ENCODE measurements at regions not wholly inside any gene's neighbourhood (a gene's known extent, or its start where the extent isn't known, plus 50 kb on each side); places are given as distances from the start of the nearest gene placed in this dataset.
"Not testable (repeated sequence)": the region's sequence is repeated elsewhere in the genome, so short reads cannot be mapped to it uniquely, and the experiment has no call there.

DNA sequence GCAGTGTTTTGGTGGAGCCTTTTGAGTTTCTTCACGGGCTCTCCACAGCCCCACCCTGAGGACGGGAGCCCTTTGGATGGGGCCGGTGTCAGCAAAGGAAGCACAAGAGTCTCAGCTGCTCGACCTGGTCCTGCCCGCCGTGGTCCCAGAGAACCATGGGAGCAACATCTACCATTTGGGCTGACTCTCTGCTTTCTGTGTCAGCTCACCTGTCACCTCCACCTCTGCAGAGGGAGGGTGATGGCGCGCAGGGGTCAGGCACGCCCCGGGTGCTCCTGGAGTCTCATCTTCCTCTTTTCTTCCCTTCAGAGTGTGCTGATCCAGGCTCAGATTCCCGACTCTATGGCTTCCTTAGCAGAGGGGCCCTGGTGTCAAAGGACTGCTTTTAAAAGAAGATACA, 171.7 kb downstream of the LAT start:
- Histone ChIP-seq H3K9me2 (ENCODE audit: insufficient read depth, low read length) (no peaks in the 10 kb centered on the region), H2AFZ (ENCODE audit: low read depth, low read length) (no peak overlapping the region), H3K9ac (ENCODE audit: low read length) (no peak overlapping the region), H3F3A (ENCODE audit: insufficient read depth, low read length, poor library complexity, severe bottlenecking) (no peaks in the 10 kb centered on the region), H4K20me1 (ENCODE audit: insufficient read depth) (no peaks in the 10 kb centered on the region), H3K36me3 (ENCODE audit: insufficient read depth, low read length) (no peaks in the 10 kb centered on the region), H3K79me2 (replicated peaks; ENCODE audit: insufficient read depth, low read length) (no peaks in the 10 kb centered on the region), H3K27ac (ENCODE audit: low read length) (no peak overlapping the region), H3K9me3 (ENCODE audit: low read length) (no peaks in the 10 kb centered on the region), H3K4me3 (ENCODE audit: low read length) (no peak overlapping the region), H3K4me2 (ENCODE audit: low read length) (no peak overlapping the region), H3K27me3 (ENCODE audit: insufficient read depth, low read depth, low read length) (no peaks in the 10 kb centered on the region)
- TF ChIP-seq POLR2AphosphoS5 (IDR thresholded peaks at IDR 0.05): no peak

DNA sequence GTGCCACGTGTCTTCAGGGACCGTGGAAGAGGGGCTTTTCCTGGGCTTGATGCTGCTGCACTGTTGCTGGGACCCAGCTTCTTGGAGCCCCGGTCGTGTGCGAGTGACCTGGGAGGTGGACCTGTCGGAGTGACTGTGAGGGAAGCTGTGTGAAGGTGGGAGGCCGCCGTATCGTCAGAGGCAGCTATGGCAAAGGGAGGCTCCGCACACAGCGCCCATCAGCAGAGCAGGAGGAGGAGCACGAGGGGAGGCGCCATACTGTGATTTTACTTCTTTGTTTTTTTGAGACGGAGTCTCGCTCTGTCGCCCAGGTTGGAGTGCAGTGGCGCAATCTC, 171.0 kb downstream of the LAT start:
- not testable (repeated sequence) for H3K9me2 ChIP-seq (ENCODE audit: insufficient read depth, low read length); H3K36me3 ChIP-seq (ENCODE audit: insufficient read depth, low read length); H3K9ac ChIP-seq (ENCODE audit: low read length); H3K9me3 ChIP-seq (ENCODE audit: low read length); H3K4me3 ChIP-seq (ENCODE audit: low read length); H3K27me3 ChIP-seq (ENCODE audit: insufficient read depth, low read depth, low read length); H3K79me2 ChIP-seq (replicated peaks; ENCODE audit: insufficient read depth, low read length); H3F3A ChIP-seq (ENCODE audit: insufficient read depth, low read length, poor library complexity, severe bottlenecking); H3K4me2 ChIP-seq (ENCODE audit: low read length); H3K27ac ChIP-seq (ENCODE audit: low read length); H4K20me1 ChIP-seq (ENCODE audit: insufficient read depth); H2AFZ ChIP-seq (ENCODE audit: low read depth, low read length)

DNA sequence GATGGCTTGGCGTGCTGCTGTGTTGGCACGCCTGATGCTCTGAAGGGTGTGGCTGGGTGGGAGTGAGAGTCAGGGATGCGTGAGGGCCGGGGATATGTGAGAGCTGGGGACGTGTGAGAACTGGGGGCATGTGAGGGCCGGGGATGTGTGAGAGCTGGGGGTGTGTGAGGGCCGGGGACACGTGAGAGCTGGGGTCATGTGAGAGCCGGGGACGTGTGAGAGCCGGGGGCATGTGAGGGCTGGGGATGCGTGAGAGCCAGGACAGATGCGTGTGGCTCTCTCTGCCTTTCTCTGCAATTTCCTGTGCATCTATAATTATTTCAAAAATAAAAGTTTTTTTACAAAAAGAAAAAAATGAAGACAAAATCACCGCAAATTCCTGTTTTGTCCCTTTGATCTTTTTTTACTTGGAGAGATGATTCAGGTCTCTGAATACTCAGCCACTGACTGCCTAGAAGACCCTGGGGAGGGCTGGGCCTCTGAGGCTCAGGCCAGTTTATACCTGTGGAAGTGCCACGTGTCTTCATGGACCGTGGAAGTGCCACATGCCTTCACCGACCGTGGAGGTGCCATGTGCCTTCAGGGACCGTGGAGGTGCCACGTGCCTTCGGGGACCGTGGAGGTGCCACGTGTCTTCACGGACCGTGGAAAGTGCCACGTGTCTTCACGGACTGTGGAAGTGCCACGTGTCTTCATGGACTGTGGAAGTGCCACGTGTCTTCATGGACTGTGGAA, 170.4 kb downstream of the LAT start:
- not testable (repeated sequence) for H3K9me2 ChIP-seq (ENCODE audit: insufficient read depth, low read length)

DNA sequence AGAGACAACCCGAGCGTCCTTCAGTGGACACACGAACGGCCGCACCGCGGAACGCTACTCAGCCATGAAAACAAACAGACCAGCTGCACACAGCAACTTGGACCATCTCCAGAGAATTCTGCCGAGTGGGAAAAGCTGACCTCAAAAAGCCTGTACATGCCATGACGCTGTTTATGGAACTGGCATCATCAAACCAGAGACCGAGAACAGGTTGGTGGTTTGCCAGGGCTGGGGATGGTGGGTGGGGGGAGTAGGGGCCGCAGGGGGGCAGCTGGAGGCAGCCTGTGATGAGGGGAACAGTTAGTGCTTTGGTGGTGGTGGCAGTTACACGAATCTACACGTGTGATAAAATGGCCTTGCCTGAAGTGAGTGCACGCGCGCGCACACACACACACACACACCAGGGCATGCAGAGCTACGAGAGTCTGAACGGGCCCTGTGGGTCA, 169.8 kb downstream of the LAT start:
- no peaks in the 10 kb centered on the region for H3K27me3 ChIP-seq (ENCODE audit: insufficient read depth, low read depth, low read length)
- H3K4me2 ChIP-seq (ENCODE audit: low read length): no peak overlapping the region
- H3K9me3 ChIP-seq (ENCODE audit: low read length): no peaks in the 10 kb centered on the region
- no peaks in the 10 kb centered on the region for H3F3A ChIP-seq (ENCODE audit: insufficient read depth, low read length, poor library complexity, severe bottlenecking)
- TF ChIP-seq EZH2 (IDR thresholded peaks at IDR 0.05; ENCODE audit: borderline replicate concordance, insufficient read depth, low read length, poor library complexity, severe bottlenecking) (no peak), RAD21 (conservative IDR thresholded peaks at IDR 0.05) (no peak), SMC3 (conservative IDR thresholded peaks at IDR 0.05; ENCODE audit: poor library complexity) (no peak), TAF1 (IDR thresholded peaks at IDR 0.05; ENCODE audit: low read depth) (no peak), EP300 (conservative IDR thresholded peaks at IDR 0.05; ENCODE audit: poor library complexity, severe bottlenecking) (no peak), POLR2AphosphoS5 (IDR thresholded peaks at IDR 0.05) (no peak), MXI1 (conservative IDR thresholded peaks at IDR 0.05; ENCODE audit: poor library complexity, severe bottlenecking) (no peak)
- TF ChIP-seq, protein P1, sequence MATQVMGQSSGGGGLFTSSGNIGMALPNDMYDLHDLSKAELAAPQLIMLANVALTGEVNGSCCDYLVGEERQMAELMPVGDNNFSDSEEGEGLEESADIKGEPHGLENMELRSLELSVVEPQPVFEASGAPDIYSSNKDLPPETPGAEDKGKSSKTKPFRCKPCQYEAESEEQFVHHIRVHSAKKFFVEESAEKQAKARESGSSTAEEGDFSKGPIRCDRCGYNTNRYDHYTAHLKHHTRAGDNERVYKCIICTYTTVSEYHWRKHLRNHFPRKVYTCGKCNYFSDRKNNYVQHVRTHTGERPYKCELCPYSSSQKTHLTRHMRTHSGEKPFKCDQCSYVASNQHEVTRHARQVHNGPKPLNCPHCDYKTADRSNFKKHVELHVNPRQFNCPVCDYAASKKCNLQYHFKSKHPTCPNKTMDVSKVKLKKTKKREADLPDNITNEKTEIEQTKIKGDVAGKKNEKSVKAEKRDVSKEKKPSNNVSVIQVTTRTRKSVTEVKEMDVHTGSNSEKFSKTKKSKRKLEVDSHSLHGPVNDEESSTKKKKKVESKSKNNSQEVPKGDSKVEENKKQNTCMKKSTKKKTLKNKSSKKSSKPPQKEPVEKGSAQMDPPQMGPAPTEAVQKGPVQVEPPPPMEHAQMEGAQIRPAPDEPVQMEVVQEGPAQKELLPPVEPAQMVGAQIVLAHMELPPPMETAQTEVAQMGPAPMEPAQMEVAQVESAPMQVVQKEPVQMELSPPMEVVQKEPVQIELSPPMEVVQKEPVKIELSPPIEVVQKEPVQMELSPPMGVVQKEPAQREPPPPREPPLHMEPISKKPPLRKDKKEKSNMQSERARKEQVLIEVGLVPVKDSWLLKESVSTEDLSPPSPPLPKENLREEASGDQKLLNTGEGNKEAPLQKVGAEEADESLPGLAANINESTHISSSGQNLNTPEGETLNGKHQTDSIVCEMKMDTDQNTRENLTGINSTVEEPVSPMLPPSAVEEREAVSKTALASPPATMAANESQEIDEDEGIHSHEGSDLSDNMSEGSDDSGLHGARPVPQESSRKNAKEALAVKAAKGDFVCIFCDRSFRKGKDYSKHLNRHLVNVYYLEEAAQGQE (IDR thresholded peaks at IDR 0.05; ENCODE audit: borderline replicate concordance): no peak
- TF ChIP-seq, protein P2, sequence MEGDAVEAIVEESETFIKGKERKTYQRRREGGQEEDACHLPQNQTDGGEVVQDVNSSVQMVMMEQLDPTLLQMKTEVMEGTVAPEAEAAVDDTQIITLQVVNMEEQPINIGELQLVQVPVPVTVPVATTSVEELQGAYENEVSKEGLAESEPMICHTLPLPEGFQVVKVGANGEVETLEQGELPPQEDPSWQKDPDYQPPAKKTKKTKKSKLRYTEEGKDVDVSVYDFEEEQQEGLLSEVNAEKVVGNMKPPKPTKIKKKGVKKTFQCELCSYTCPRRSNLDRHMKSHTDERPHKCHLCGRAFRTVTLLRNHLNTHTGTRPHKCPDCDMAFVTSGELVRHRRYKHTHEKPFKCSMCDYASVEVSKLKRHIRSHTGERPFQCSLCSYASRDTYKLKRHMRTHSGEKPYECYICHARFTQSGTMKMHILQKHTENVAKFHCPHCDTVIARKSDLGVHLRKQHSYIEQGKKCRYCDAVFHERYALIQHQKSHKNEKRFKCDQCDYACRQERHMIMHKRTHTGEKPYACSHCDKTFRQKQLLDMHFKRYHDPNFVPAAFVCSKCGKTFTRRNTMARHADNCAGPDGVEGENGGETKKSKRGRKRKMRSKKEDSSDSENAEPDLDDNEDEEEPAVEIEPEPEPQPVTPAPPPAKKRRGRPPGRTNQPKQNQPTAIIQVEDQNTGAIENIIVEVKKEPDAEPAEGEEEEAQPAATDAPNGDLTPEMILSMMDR (IDR thresholded peaks at IDR 0.05; ENCODE audit: poor library complexity, severe bottlenecking): no peak
- H3K36me3 ChIP-seq (ENCODE audit: insufficient read depth, low read length): no peaks in the 10 kb centered on the region
- H3K79me2 ChIP-seq (replicated peaks; ENCODE audit: insufficient read depth, low read length): no peaks in the 10 kb centered on the region
- no peaks in the 10 kb centered on the region for H3K9me2 ChIP-seq (ENCODE audit: insufficient read depth, low read length)
- H3K27ac ChIP-seq (ENCODE audit: low read length): no peak overlapping the region
- no peak overlapping the region for H3K4me3 ChIP-seq (ENCODE audit: low read length)
- no peak overlapping the region for H2AFZ ChIP-seq (ENCODE audit: low read depth, low read length)
- no peaks in the 10 kb centered on the region for H4K20me1 ChIP-seq (ENCODE audit: insufficient read depth)
- no peak overlapping the region for H3K9ac ChIP-seq (ENCODE audit: low read length)

More for the DNA sequence above, 170.4 kb downstream of the LAT start:
- not testable (repeated sequence) for H2AFZ ChIP-seq (ENCODE audit: low read depth, low read length); H3K27me3 ChIP-seq (ENCODE audit: insufficient read depth, low read depth, low read length); H3K9me3 ChIP-seq (ENCODE audit: low read length); H3F3A ChIP-seq (ENCODE audit: insufficient read depth, low read length, poor library complexity, severe bottlenecking); H3K4me2 ChIP-seq (ENCODE audit: low read length); H3K79me2 ChIP-seq (replicated peaks; ENCODE audit: insufficient read depth, low read length); H3K27ac ChIP-seq (ENCODE audit: low read length); H3K9ac ChIP-seq (ENCODE audit: low read length); H3K36me3 ChIP-seq (ENCODE audit: insufficient read depth, low read length); H4K20me1 ChIP-seq (ENCODE audit: insufficient read depth); H3K4me3 ChIP-seq (ENCODE audit: low read length)
